Coronary artery (tissue), 2 donors: ENCODE measurements at regions not wholly inside any gene's neighbourhood (a gene's known extent, or its start where the extent isn't known, plus 50 kb on each side); places are given as distances from the start of the nearest gene placed in this dataset.

ENCODE experiments used
- DNase-seq: peaks from one replicate; pipeline ENCODE4 v3.0.0-alpha.2; 2017; ENCODE audit warnings: low spot score
- H3K27ac ChIP-seq, 2 donors: fragments of 200-600 bp; sonication (generic); one replicate each; pipeline ENCODE4 v1.5.1; 2016 to 2019
- H3K4me3 ChIP-seq: fragments of 200-600 bp; sonication (generic); 2 replicates; pipeline ENCODE4 v1.5.1; 2016; ENCODE audit warnings: mild to moderate bottlenecking, moderate library complexity
- TF ChIP-seq, protein P1 (sequence below): fragments of 200-600 bp; sonication (generic); IDR thresholded peaks from one replicate; pipeline ENCODE4 v1.5.1; 2019; ENCODE audit warnings: antibody characterized with exemption

GRCh38 chr13:73142071-73142470, 83.3 kb downstream of the KLF5 start:
- TF ChIP-seq, protein P1, sequence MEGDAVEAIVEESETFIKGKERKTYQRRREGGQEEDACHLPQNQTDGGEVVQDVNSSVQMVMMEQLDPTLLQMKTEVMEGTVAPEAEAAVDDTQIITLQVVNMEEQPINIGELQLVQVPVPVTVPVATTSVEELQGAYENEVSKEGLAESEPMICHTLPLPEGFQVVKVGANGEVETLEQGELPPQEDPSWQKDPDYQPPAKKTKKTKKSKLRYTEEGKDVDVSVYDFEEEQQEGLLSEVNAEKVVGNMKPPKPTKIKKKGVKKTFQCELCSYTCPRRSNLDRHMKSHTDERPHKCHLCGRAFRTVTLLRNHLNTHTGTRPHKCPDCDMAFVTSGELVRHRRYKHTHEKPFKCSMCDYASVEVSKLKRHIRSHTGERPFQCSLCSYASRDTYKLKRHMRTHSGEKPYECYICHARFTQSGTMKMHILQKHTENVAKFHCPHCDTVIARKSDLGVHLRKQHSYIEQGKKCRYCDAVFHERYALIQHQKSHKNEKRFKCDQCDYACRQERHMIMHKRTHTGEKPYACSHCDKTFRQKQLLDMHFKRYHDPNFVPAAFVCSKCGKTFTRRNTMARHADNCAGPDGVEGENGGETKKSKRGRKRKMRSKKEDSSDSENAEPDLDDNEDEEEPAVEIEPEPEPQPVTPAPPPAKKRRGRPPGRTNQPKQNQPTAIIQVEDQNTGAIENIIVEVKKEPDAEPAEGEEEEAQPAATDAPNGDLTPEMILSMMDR, result no peak
- H3K4me3 ChIP-seq, result peak overlapping the region; percentile 50
- no peak for DNase-seq
- no peak overlapping the region for H3K27ac ChIP-seq

- H3K4me3 ChIP-seq, result peak overlapping the region; percentile 50
- no peak for DNase-seq
Observed at GRCh38 chr13:73141292-73141771, 82.5 kb downstream of the KLF5 start.

GRCh38 chr13:73140801-73141200, 82.0 kb downstream of the KLF5 start:
- TF ChIP-seq, protein P1, result no peak
- H3K4me3 ChIP-seq, result peak overlapping the region; percentile 50
- no peak overlapping the region for H3K27ac ChIP-seq
- no peak for DNase-seq

More at GRCh38 chr13:73141292-73141771, 82.5 kb downstream of the KLF5 start:
- TF ChIP-seq, protein P1, result no peak
- no peak overlapping the region for H3K27ac ChIP-seq

DNA sequence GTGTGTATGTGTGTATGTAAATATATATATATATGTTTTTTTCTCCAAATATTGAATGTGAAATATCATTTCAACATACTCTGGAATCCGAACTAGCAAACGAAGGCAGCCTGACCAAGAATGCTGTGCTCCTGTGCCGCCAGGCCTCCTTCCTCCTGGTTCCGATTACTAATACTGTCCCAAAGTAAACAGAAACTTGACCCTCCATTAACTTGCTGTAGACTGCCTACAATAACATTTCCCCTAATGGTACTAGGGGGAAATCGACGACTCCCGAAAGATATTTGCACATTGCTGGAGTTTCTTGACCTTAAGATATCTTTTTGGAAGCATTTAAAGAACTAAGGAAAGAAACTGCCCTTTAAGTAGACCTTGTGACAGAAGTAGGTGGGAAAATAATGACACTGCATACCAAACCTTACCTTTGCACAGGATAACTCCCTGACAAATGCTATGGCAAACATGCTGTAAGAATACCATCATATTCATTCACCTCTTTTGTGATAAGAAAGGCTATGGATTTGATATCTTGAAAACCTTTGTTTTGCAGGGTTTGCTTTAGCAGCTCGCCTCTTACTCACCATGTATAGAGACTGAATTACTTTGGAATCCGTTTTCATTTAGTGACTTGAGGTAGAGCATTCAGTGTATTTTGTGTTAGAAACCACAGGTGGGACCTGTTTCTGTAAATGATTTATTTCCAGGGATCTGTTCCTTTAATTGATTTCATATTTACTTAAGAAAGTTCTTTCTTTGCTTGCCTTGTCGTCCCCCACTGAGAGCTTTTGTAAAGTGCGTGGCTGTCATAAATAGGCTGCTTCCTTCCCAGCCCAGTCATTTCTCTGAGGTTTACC, 80.1 kb downstream of the KLF5 start:
- no peak overlapping the region for H3K27ac ChIP-seq
- DNase-seq, result no peak
- TF ChIP-seq, protein P1, result no peak
- H3K4me3 ChIP-seq, result no peak overlapping the region

DNA sequence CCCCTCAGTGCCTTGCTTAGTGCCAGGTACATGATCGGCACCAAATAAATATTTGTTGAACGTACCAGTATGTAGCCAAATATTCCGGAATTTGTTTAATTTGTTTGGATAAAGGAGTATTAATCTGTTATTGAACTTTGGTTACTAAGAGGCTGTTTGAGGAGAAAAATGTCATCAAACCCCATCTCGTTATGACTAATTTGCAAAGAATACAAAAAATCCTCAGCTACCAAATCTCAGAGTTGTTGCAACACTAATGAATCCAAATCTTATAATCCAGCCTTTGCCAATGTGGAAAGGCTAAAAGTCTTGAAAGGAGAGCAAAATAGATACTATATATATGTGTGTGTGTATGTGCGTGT, 79.5 kb downstream of the KLF5 start:
- no peak overlapping the region for H3K27ac ChIP-seq
- H3K4me3 ChIP-seq, result no peak overlapping the region
- TF ChIP-seq, protein P1, result no peak
- DNase-seq, result no peak

DNA sequence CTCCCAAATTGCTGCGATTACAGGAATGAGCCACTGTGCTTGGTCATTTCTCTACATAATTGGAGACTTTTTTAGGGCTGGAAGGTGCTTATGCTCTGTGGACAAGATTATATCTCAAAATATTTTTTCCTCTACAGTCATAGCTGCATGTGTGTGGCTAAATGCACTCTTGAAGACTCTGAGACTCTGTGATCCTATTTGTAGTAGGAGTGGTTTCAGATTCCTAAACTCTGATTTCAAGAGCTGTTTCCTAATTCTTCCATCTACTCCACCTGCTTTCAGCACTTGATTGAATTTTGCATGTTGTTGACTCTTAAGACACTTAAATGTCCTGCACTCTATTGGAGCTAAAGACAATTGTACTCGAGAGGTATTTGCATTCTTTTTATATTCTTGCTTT, 78.0 kb downstream of the KLF5 start:
- no peak for DNase-seq
- TF ChIP-seq, protein P1, result no peak

GRCh38 chr13:73133531-73133930, 74.7 kb downstream of the KLF5 start:
- Histone ChIP-seq H3K4me3 (no peak overlapping the region), H3K27ac (no peak overlapping the region)
- DNase-seq, result no peak
- TF ChIP-seq, protein P1, result no peak

More for the DNA sequence above, 78.0 kb downstream of the KLF5 start:
- no peak overlapping the region for H3K4me3 ChIP-seq
- H3K27ac ChIP-seq, result no peak overlapping the region
